ENCODE measurements at regions not wholly inside any gene's neighbourhood (a gene's known extent, or its start where the extent isn't known, plus 50 kb on each side); places are given as distances from the start of the nearest gene placed in this dataset.

DNA sequence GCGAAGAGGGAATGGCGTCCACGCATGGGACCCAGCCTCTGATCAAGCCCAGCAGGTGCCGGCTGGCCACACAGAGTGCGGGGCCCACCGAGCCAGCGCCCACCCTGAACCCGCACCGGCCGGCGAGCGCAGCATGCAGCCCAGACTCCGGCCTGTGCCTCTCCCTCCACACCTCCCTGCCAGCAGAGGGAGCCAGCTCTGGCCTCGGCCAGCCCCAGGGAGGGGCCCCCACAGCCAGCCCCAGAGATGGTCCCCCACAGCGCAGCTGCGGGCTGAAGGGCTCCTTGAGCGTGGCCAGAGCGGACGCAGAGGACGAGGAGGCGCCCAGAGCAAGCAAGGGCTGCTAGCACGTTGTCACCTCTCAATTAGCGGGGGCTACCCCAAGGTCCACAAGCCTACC, 904.5 kb downstream of the SLITRK6 start:
- Histone ChIP-seq H3K27me3 (no peaks in the 10 kb centered on the region), H3K27ac (no peak overlapping the region), H3K4me1 (no peaks in the 10 kb centered on the region), H3K9me3 (no peaks in the 10 kb centered on the region), H3K36me3 (no peaks in the 10 kb centered on the region), H3K4me3 (no peak overlapping the region)
- in situ Hi-C loops (cut with MboI; ENCODE audit: low sequenced_read_pairs in 4 of 4) (loop anchor here in 1 of 4 donors (10.0 kb wide), 1 partner anchor 920 kb away; no protein-coding TSS in a partner anchor), intact Hi-C loops (cut with DNase I; ENCODE audit: low total_unique reads) (no loop called here)
- TF ChIP-seq, protein P1, sequence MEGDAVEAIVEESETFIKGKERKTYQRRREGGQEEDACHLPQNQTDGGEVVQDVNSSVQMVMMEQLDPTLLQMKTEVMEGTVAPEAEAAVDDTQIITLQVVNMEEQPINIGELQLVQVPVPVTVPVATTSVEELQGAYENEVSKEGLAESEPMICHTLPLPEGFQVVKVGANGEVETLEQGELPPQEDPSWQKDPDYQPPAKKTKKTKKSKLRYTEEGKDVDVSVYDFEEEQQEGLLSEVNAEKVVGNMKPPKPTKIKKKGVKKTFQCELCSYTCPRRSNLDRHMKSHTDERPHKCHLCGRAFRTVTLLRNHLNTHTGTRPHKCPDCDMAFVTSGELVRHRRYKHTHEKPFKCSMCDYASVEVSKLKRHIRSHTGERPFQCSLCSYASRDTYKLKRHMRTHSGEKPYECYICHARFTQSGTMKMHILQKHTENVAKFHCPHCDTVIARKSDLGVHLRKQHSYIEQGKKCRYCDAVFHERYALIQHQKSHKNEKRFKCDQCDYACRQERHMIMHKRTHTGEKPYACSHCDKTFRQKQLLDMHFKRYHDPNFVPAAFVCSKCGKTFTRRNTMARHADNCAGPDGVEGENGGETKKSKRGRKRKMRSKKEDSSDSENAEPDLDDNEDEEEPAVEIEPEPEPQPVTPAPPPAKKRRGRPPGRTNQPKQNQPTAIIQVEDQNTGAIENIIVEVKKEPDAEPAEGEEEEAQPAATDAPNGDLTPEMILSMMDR (IDR thresholded peaks at IDR 0.05 in 4 of 5, conservative IDR thresholded peaks at IDR 0.05 in 1 of 5): no peak
- no peak for TF ChIP-seq POLR2A (IDR thresholded peaks at IDR 0.05)
- DNase-seq: no peak
- no peak for ATAC-seq

DNA sequence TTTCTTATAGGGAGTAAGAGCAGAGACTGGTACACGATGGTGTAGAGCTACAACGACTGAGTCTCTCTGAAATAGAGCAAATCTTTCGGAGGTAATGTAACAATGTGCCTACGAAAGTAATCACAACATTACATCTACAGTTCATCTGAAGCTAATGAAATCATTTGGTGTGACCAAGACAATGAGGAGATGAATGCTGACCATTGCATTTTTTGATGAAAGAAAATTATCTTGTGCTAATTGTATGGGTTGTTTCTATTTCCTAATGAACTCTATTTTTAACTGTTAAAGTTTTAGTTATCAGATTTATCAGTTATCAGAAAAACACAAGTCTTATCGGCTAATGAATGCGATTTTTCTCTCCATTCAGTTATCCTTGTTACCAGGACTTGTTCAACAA, 913.4 kb downstream of the SLITRK6 start:
- no peaks in the 10 kb centered on the region for H3K4me1 ChIP-seq
- ATAC-seq: no peak
- H3K27me3 ChIP-seq: no peaks in the 10 kb centered on the region
- in situ Hi-C loops (cut with MboI; ENCODE audit: low sequenced_read_pairs in 4 of 4): no loop called here
- H3K4me3 ChIP-seq: no peak overlapping the region
- intact Hi-C loops (cut with DNase I; ENCODE audit: low total_unique reads): no loop called here
- no peak overlapping the region for H3K27ac ChIP-seq
- no peaks in the 10 kb centered on the region for H3K36me3 ChIP-seq
- no peaks in the 10 kb centered on the region for H3K9me3 ChIP-seq
- DNase-seq: no peak
- TF ChIP-seq POLR2A (IDR thresholded peaks at IDR 0.05): no peak
- TF ChIP-seq, protein P1 (IDR thresholded peaks at IDR 0.05 in 4 of 5, conservative IDR thresholded peaks at IDR 0.05 in 1 of 5): no peak

DNA sequence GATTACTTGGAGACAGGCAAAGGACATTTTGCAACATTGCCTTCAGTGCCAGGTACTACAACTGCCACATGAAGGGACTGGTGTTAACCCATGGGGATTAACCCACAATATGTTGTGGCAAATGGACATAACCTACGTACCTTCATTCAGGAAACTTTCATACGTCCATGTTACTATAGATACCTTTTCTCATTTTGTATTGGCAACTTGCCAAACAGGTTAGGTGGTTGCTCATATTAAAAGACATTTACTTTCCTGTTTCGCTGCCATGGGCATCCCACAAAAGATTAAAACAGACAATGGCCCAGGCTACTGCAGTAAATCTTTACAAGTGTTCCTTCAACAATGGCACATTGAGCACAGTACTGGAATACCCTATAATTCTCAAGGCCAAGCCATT, 925.3 kb downstream of the SLITRK6 start:
- H3K27ac ChIP-seq: no peak overlapping the region
- in situ Hi-C loops (cut with MboI; ENCODE audit: low sequenced_read_pairs in 4 of 4): no loop called here
- ATAC-seq (no peak), DNase-seq (no peak)
- H3K36me3 ChIP-seq: no peaks in the 10 kb centered on the region
- TF ChIP-seq POLR2A (IDR thresholded peaks at IDR 0.05): no peak
- TF ChIP-seq, protein P1 (IDR thresholded peaks at IDR 0.05 in 4 of 5, conservative IDR thresholded peaks at IDR 0.05 in 1 of 5): no peak
- H3K9me3 ChIP-seq: no peaks in the 10 kb centered on the region
- no peaks in the 10 kb centered on the region for H3K27me3 ChIP-seq
- intact Hi-C loops (cut with DNase I; ENCODE audit: low total_unique reads): no loop called here
- no peak overlapping the region for H3K4me3 ChIP-seq
- no peaks in the 10 kb centered on the region for H3K4me1 ChIP-seq

DNA sequence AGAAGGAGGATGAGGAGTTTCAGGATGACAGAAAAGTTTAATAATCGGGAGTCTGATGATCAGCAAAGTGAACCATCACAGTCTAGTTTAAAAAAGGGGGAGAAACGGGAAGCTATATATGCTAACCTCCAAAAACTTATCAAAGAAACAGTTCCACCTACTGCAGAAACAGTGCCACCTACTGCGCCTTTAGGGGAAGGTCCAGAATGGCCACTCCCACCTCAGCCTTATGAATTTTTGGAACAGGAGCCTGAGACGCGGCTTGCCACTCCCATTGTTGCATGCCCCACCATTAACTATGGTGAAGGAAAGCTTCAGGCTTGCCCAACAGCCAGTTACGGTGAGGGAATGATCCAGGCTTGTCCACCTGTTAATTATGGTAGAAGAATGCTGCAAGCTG, 929.0 kb downstream of the SLITRK6 start:
- H3K4me1 ChIP-seq: no peaks in the 10 kb centered on the region
- ATAC-seq (no peak), DNase-seq (no peak)
- H3K9me3 ChIP-seq: no peaks in the 10 kb centered on the region
- no peak overlapping the region for H3K27ac ChIP-seq
- intact Hi-C loops (cut with DNase I; ENCODE audit: low total_unique reads) (no loop called here), in situ Hi-C loops (cut with MboI; ENCODE audit: low sequenced_read_pairs in 4 of 4) (no loop called here)
- H3K36me3 ChIP-seq: no peaks in the 10 kb centered on the region
- H3K4me3 ChIP-seq: no peak overlapping the region
- no peaks in the 10 kb centered on the region for H3K27me3 ChIP-seq
- TF ChIP-seq, protein P1 (IDR thresholded peaks at IDR 0.05 in 4 of 5, conservative IDR thresholded peaks at IDR 0.05 in 1 of 5): no peak
- no peak for TF ChIP-seq POLR2A (IDR thresholded peaks at IDR 0.05)

DNA sequence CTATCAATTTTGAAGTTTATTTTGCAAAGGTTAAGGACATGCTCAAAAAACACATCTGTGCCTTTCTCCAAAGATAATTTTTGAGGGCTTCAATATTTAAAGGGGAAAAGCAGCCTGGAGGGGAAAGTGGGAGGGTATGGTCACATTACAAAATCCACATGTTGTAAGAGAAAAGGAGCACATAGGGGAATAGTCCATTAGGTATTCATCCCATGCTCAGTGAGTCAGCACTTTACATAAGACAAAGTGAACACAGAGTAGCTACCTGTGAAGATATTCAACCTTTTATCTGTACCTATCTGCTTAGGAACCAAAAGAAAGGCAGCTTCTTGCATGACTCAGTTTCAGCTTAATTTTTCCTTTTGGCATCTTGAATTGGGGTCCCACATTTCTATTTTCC, 932.0 kb downstream of the SLITRK6 start:
- intact Hi-C loops (cut with DNase I; ENCODE audit: low total_unique reads): no loop called here
- H3K27me3 ChIP-seq: no peaks in the 10 kb centered on the region

More for the DNA sequence above, 932.0 kb downstream of the SLITRK6 start:
- Histone ChIP-seq H3K4me1 (no peaks in the 10 kb centered on the region), H3K27ac (no peak overlapping the region), H3K4me3 (no peak overlapping the region), H3K36me3 (no peaks in the 10 kb centered on the region), H3K9me3 (no peaks in the 10 kb centered on the region)
- DNase-seq (no peak), ATAC-seq (no peak)
- in situ Hi-C loops (cut with MboI; ENCODE audit: low sequenced_read_pairs in 4 of 4): no loop called here
- TF ChIP-seq, protein P1 (IDR thresholded peaks at IDR 0.05 in 4 of 5, conservative IDR thresholded peaks at IDR 0.05 in 1 of 5): no peak
- TF ChIP-seq POLR2A (IDR thresholded peaks at IDR 0.05): no peak
